Hepatocyte (in vitro differentiated cells): ENCODE measurements at regions not wholly inside any gene's neighbourhood (a gene's known extent, or its start where the extent isn't known, plus 50 kb on each side); places are given as distances from the start of the nearest gene placed in this dataset.
A peak's percentile ranks its signal among the peaks of the same experiment; 100 is the strongest.

Experiments
- DNase-seq: peaks from one replicate; pipeline ENCODE4 v3.0.0-alpha.2; 2016; ENCODE audit warnings: low spot score
- H2AFZ ChIP-seq: fragments of 200-600 bp; sonication (generic); 2 replicates; pipeline ENCODE4 v1.6.0; 2016; ENCODE audit warnings: antibody characterized with exemption, mild to moderate bottlenecking
- H3K27ac ChIP-seq: fragments of 200-600 bp; sonication (generic); 2 replicates; pipeline ENCODE4 v1.5.1; 2016; ENCODE audit warnings: mild to moderate bottlenecking
- H3K27me3 ChIP-seq: fragments of 200-600 bp; sonication (generic); 2 replicates; pipeline ENCODE4 v1.6.1; 2016
- H3K36me3 ChIP-seq: fragments of 200-600 bp; sonication (generic); replicated peaks from 2 replicates; pipeline ENCODE4 v1.5.1; 2016; ENCODE audit warnings: low read depth; ENCODE audit not compliant: insufficient read depth
- H3K4me1 ChIP-seq: fragments of 200-600 bp; sonication (generic); 2 replicates; pipeline ENCODE4 v1.5.1; 2016; ENCODE audit warnings: mild to moderate bottlenecking, moderate library complexity; ENCODE audit not compliant: insufficient read depth
- H3K4me2 ChIP-seq: fragments of 200-600 bp; sonication (generic); 2 replicates; pipeline ENCODE4 v1.6.0; 2016
- H3K4me3 ChIP-seq: fragments of 200-600 bp; sonication (generic); 2 replicates; pipeline ENCODE4 v1.5.1; 2016; ENCODE audit warnings: mild to moderate bottlenecking
- H3K79me2 ChIP-seq: fragments of 200-600 bp; sonication (generic); 2 replicates; pipeline ENCODE4 v1.6.0; 2017; ENCODE audit warnings: mild to moderate bottlenecking
- H3K9me2 ChIP-seq: fragments of 200-600 bp; sonication (generic); replicated peaks from 2 replicates; pipeline ENCODE4 v1.6.0; 2017; ENCODE audit warnings: mild to moderate bottlenecking; ENCODE audit not compliant: insufficient read depth
- H3K9me3 ChIP-seq: fragments of 200-600 bp; sonication (generic); 2 replicates; pipeline ENCODE4 v1.5.1; 2016; ENCODE audit warnings: low read depth, mild to moderate bottlenecking
- H4K20me1 ChIP-seq: fragments of 200-600 bp; sonication (generic); 2 replicates; pipeline ENCODE4 v1.6.0; 2016; ENCODE audit warnings: mild to moderate bottlenecking; ENCODE audit not compliant: insufficient read depth, poor library complexity, severe bottlenecking
- CTCF ChIP-seq: fragments of 200-600 bp; sonication (generic); IDR thresholded peaks from 2 replicates; pipeline ENCODE4 v1.5.1; 2016; ENCODE audit warnings: antibody characterized with exemption, mild to moderate bottlenecking; ENCODE audit not compliant: poor library complexity
- EZH2 ChIP-seq: fragments of 200-600 bp; sonication (generic); IDR thresholded peaks from 2 replicates; pipeline ENCODE4 v1.6.1; 2016; ENCODE audit warnings: antibody characterized with exemption, mild to moderate bottlenecking, borderline replicate concordance
- EZH2phosphoT487 ChIP-seq: fragments of 200-600 bp; sonication (generic); IDR thresholded peaks from one replicate; pipeline ENCODE4 v1.6.1; 2018; ENCODE audit warnings: antibody characterized with exemption, mild to moderate bottlenecking, low read depth, moderate library complexity; ENCODE audit not compliant: unreplicated experiment, severe bottlenecking
- WGBS: methylation state at CpG from one replicate; pipeline ENCODE4 v1.1.6; 2016; ENCODE audit warnings: low lambda C conversion rate; ENCODE audit errors: missing lambda C conversion rate; 5-methylcytosine and 5-hydroxymethylcytosine counted together

GRCh38 chrX:39309018-39309635, 507.9 kb downstream of the MID1IP1 start:
- Histone ChIP-seq H3K9me3 (no peaks in the 10 kb centered on the region), H3K27me3 (no peaks in the 10 kb centered on the region), H4K20me1 (no peaks in the 10 kb centered on the region), H3K36me3 (no peaks in the 10 kb centered on the region), H3K79me2 (no peaks in the 10 kb centered on the region), H2AFZ (no peak overlapping the region), H3K9me2 (no peaks in the 10 kb centered on the region), H3K4me1 (no peaks in the 10 kb centered on the region), H3K4me3 (no peak overlapping the region), H3K27ac (peak overlapping the region; percentile 77), H3K4me2 (no peak overlapping the region)
- TF ChIP-seq CTCF (no peak), EZH2 (no peak), EZH2phosphoT487 (no peak)
- 60% methylated on average over 6 of the region's 6 CpGs for WGBS
- DNase-seq: peak; percentile 30

GRCh38 chrX:39309721-39310152, 508.5 kb downstream of the MID1IP1 start:
- H3K9me2 ChIP-seq: no peaks in the 10 kb centered on the region
- H4K20me1 ChIP-seq: no peaks in the 10 kb centered on the region
- H3K4me3 ChIP-seq: no peak overlapping the region
- no peak overlapping the region for H3K4me2 ChIP-seq
- no peak overlapping the region for H2AFZ ChIP-seq
- 39% methylated on average over 7 of the region's 7 CpGs for WGBS
- H3K27me3 ChIP-seq: no peaks in the 10 kb centered on the region
- peak; percentile 31 for DNase-seq
- no peaks in the 10 kb centered on the region for H3K79me2 ChIP-seq
- H3K36me3 ChIP-seq: no peaks in the 10 kb centered on the region
- no peaks in the 10 kb centered on the region for H3K9me3 ChIP-seq
- no peaks in the 10 kb centered on the region for H3K4me1 ChIP-seq
- peak overlapping the region; percentile 77 for H3K27ac ChIP-seq
- no peak for TF ChIP-seq EZH2phosphoT487

GRCh38 chrX:39310891-39311290, 509.6 kb downstream of the MID1IP1 start:
- no peaks in the 10 kb centered on the region for H4K20me1 ChIP-seq

More at GRCh38 chrX:39310891-39311290, 509.6 kb downstream of the MID1IP1 start:
- Histone ChIP-seq H3K4me2 (no peak overlapping the region), H2AFZ (no peak overlapping the region), H3K79me2 (no peaks in the 10 kb centered on the region), H3K4me3 (no peak overlapping the region), H3K4me1 (no peaks in the 10 kb centered on the region), H3K27me3 (no peaks in the 10 kb centered on the region), H3K36me3 (no peaks in the 10 kb centered on the region), H3K9me2 (no peaks in the 10 kb centered on the region), H3K27ac (no peak overlapping the region), H3K9me3 (no peaks in the 10 kb centered on the region)
- no peak for DNase-seq
- TF ChIP-seq CTCF (no peak), EZH2phosphoT487 (no peak), EZH2 (no peak)
- WGBS: 78% methylated on average over 4 of the region's 4 CpGs
